ENCODE measurements at regions not wholly inside any gene's neighbourhood (a gene's known extent, or its start where the extent isn't known, plus 50 kb on each side); places are given as distances from the start of the nearest gene placed in this dataset.

DNA sequence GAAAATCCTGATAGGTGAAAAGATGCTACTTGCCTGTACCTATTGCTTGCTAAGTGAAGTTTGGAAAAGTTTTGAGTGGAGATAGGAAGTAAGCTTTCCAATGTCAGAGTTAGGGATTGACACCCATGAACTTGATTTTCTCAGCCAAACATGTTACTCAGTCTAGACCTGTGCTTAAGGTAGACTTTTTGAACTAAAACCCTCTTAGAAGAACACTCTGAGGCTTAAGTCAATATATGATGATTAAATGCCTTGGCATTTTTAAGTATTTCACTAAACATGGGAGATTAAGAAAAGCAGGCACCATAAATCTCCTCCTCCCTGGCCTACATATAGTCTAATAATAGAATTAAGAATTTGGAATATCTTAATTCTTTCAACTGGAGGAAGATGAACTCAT lies 785.6 kb upstream of the SOX9 start:
- Histone ChIP-seq H3K4me3 (ENCODE audit: low read length, poor library complexity, severe bottlenecking) (no peak overlapping the region), H3K36me3 (ENCODE audit: insufficient read depth, low read length) (no peaks in the 10 kb centered on the region), H3F3A (ENCODE audit: low read depth) (no peaks in the 10 kb centered on the region), H2AFZ (ENCODE audit: low read length) (no peak overlapping the region), H4K20me1 (ENCODE audit: insufficient read depth, low read length, poor library complexity, severe bottlenecking) (no peaks in the 10 kb centered on the region), H3K4me2 (ENCODE audit: low read depth, low read length, poor library complexity, severe bottlenecking) (no peak overlapping the region), H3K9ac (ENCODE audit: low read depth, low read length, poor library complexity, severe bottlenecking) (no peak overlapping the region), H3K79me2 (ENCODE audit: insufficient read depth, low read length) (no peaks in the 10 kb centered on the region), H3K4me1 (ENCODE audit: insufficient read depth, low read length, poor library complexity, severe bottlenecking) (no peaks in the 10 kb centered on the region), H3K27me3 (ENCODE audit: insufficient read depth, low read length, poor library complexity, severe bottlenecking) (no peaks in the 10 kb centered on the region), H3K9me2 (replicated peaks; ENCODE audit: low read depth, low read length) (no peaks in the 10 kb centered on the region), H3K9me3 (ENCODE audit: insufficient read depth, low read depth, low read length) (no peaks in the 10 kb centered on the region)
- no peak for TF ChIP-seq EZH2phosphoT487 (IDR thresholded peaks at IDR 0.05; ENCODE audit: borderline replicate concordance)
- TF ChIP-seq, protein P1, sequence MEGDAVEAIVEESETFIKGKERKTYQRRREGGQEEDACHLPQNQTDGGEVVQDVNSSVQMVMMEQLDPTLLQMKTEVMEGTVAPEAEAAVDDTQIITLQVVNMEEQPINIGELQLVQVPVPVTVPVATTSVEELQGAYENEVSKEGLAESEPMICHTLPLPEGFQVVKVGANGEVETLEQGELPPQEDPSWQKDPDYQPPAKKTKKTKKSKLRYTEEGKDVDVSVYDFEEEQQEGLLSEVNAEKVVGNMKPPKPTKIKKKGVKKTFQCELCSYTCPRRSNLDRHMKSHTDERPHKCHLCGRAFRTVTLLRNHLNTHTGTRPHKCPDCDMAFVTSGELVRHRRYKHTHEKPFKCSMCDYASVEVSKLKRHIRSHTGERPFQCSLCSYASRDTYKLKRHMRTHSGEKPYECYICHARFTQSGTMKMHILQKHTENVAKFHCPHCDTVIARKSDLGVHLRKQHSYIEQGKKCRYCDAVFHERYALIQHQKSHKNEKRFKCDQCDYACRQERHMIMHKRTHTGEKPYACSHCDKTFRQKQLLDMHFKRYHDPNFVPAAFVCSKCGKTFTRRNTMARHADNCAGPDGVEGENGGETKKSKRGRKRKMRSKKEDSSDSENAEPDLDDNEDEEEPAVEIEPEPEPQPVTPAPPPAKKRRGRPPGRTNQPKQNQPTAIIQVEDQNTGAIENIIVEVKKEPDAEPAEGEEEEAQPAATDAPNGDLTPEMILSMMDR (conservative IDR thresholded peaks at IDR 0.05; ENCODE audit: low read length), result no peak

- no peak overlapping the region for H3K9ac ChIP-seq (ENCODE audit: low read depth, low read length, poor library complexity, severe bottlenecking)
- no peaks in the 10 kb centered on the region for H4K20me1 ChIP-seq (ENCODE audit: insufficient read depth, low read length, poor library complexity, severe bottlenecking)
- no peak overlapping the region for H3K4me3 ChIP-seq (ENCODE audit: low read length, poor library complexity, severe bottlenecking)
- peaks cover 3% of the 10 kb centered on the region; the same call in 1 of the 2 replicates for H3K9me3 ChIP-seq (ENCODE audit: insufficient read depth, low read depth, low read length)
- no peaks in the 10 kb centered on the region for H3F3A ChIP-seq (ENCODE audit: low read depth)
- H3K4me2 ChIP-seq (ENCODE audit: low read depth, low read length, poor library complexity, severe bottlenecking), result no peak overlapping the region
- H3K79me2 ChIP-seq (ENCODE audit: insufficient read depth, low read length), result no peaks in the 10 kb centered on the region
- TF ChIP-seq EZH2phosphoT487 (IDR thresholded peaks at IDR 0.05; ENCODE audit: borderline replicate concordance), result no peak
- TF ChIP-seq, protein P1 (conservative IDR thresholded peaks at IDR 0.05; ENCODE audit: low read length), result no peak
- H3K36me3 ChIP-seq (ENCODE audit: insufficient read depth, low read length), result no peaks in the 10 kb centered on the region
- no peak overlapping the region for H2AFZ ChIP-seq (ENCODE audit: low read length)
- H3K4me1 ChIP-seq (ENCODE audit: insufficient read depth, low read length, poor library complexity, severe bottlenecking), result no peaks in the 10 kb centered on the region
- H3K9me2 ChIP-seq (replicated peaks; ENCODE audit: low read depth, low read length), result no peaks in the 10 kb centered on the region
- H3K27me3 ChIP-seq (ENCODE audit: insufficient read depth, low read length, poor library complexity, severe bottlenecking), result no peaks in the 10 kb centered on the region
Measured at GRCh38 chr17:71337938-71338337, 782.9 kb upstream of the SOX9 start.

- H3K9me2 ChIP-seq (replicated peaks; ENCODE audit: low read depth, low read length), result no peaks in the 10 kb centered on the region
- H2AFZ ChIP-seq (ENCODE audit: low read length), result no peak overlapping the region
- H3K36me3 ChIP-seq (ENCODE audit: insufficient read depth, low read length), result no peaks in the 10 kb centered on the region
- H3K9ac ChIP-seq (ENCODE audit: low read depth, low read length, poor library complexity, severe bottlenecking), result no peak overlapping the region
- no peak overlapping the region for H3K4me3 ChIP-seq (ENCODE audit: low read length, poor library complexity, severe bottlenecking)
- no peaks in the 10 kb centered on the region for H3K79me2 ChIP-seq (ENCODE audit: insufficient read depth, low read length)
- TF ChIP-seq, protein P1 (conservative IDR thresholded peaks at IDR 0.05; ENCODE audit: low read length), result no peak
- no peaks in the 10 kb centered on the region for H4K20me1 ChIP-seq (ENCODE audit: insufficient read depth, low read length, poor library complexity, severe bottlenecking)
- H3F3A ChIP-seq (ENCODE audit: low read depth), result no peaks in the 10 kb centered on the region
- H3K9me3 ChIP-seq (ENCODE audit: insufficient read depth, low read depth, low read length), result peaks cover 3% of the 10 kb centered on the region; the same call in 1 of the 2 replicates
- H3K4me2 ChIP-seq (ENCODE audit: low read depth, low read length, poor library complexity, severe bottlenecking), result no peak overlapping the region
- H3K27me3 ChIP-seq (ENCODE audit: insufficient read depth, low read length, poor library complexity, severe bottlenecking), result no peaks in the 10 kb centered on the region
- H3K4me1 ChIP-seq (ENCODE audit: insufficient read depth, low read length, poor library complexity, severe bottlenecking), result no peaks in the 10 kb centered on the region
Measured at GRCh38 chr17:71338396-71338795, 782.4 kb upstream of the SOX9 start.

Measured in Loucy (cell line).